AG09319 (cell line): ENCODE measurements at regions not wholly inside any gene's neighbourhood (a gene's known extent, or its start where the extent isn't known, plus 50 kb on each side); places are given as distances from the start of the nearest gene placed in this dataset.
A peak's percentile ranks its signal among the peaks of the same experiment; 100 is the strongest.

Experiments
- DNase-seq: peaks from one replicate; pipeline ENCODE4 v3.0.0-alpha.2; 2010; ENCODE audit warnings: low read depth; ENCODE audit errors: extremely low read depth
- CTCF ChIP-seq: IDR thresholded peaks from 2 replicates; pipeline ENCODE4 v1.5.1; 2011; ENCODE audit warnings: low read depth, mild to moderate bottlenecking, inconsistent platforms, low read length, moderate library complexity

GRCh38 chr3:177569193-177569592, 371.9 kb upstream of the TBL1XR1 start:
- no peak for TF ChIP-seq CTCF
- no peak for DNase-seq

DNA sequence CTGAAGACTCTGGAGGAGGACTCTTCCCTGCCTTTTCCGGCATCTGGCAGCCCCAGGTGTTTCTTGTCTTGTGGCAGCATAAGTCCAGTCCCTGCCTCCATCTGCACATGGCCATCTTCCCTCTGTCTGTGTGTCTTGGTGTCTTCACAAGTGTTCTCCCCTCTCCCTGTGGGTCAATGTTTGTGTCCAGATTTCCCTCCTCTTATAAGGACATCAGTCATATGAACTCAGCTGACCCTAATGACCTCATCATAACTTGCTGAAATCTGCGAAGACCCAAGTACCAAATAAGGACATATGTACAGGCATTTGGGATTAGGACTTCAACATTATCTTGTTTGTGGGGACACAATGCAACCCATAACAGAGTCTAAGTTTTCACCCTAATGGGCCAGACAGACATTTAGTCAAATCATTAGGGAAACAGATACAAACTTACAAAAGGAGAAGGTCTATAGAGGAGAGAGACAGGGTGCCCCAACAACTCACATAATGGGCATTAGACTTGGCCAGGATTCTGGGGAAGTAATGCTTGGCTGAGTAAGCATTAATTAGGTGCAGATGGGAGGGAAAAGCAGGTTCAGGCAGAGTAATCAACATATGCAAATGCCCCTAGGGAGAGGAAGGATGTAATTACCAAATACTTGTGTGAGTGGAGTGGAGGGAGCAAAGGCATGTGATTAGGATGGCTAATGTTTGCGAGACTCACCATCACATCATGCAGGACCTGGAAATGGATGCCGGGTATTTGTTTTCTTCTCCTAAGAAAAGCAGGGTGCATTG, 372.8 kb upstream of the TBL1XR1 start:
- peak; percentile 69 for DNase-seq
- TF ChIP-seq CTCF = no peak

GRCh38 chr3:177571271-177571943, 374.1 kb upstream of the TBL1XR1 start:
- DNase-seq = no peak
- no peak for TF ChIP-seq CTCF

DNA sequence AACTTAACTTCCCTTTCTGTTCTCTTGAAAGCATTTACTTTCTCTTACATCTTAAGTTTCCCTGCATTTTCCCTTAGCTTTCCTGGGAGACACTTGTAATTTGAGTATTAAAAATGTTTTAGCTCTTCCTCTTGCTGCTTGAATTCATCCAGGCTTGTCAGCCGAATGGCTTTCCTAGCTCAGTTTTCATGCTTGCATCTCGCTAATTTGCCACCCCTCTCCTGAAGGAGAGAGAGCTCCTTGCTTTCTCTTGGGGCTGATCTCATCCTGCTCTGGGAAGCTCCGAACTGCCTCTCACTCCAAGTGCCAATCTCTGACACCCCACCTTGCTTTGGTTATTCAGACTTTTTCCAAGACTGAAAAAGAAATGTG, 374.6 kb upstream of the TBL1XR1 start:
- TF ChIP-seq CTCF = no peak
- DNase-seq = no peak

- TF ChIP-seq CTCF = no peak
- DNase-seq = no peak
Observed at GRCh38 chr3:177574222-177574856, 377.1 kb upstream of the TBL1XR1 start.

GRCh38 chr3:177576746-177577145, 379.5 kb upstream of the TBL1XR1 start:
- no peak for TF ChIP-seq CTCF
- DNase-seq = no peak

- no peak for DNase-seq
- TF ChIP-seq CTCF = no peak
Observed at GRCh38 chr3:177578488-177578887, 381.2 kb upstream of the TBL1XR1 start.
